WTC11 (cell line): ENCODE measurements at regions not wholly inside any gene's neighbourhood (a gene's known extent, or its start where the extent isn't known, plus 50 kb on each side); places are given as distances from the start of the nearest gene placed in this dataset.

Source experiments
- CREB1 ChIP-seq: sonication (generic); formaldehyde crosslinking; IDR thresholded peaks from 2 replicates; pipeline ENCODE4 v1.8.0; 2023; ENCODE audit warnings: mild to moderate bottlenecking, missing genetic modification reagents
- CTCF ChIP-seq: fragments of 200-600 bp; IDR thresholded peaks from 2 replicates; pipeline ENCODE4 v1.8.0; 2022; ENCODE audit warnings: antibody characterized with exemption
- MAX ChIP-seq: sonication (generic); formaldehyde crosslinking; IDR thresholded peaks from 2 replicates; pipeline ENCODE4 v1.8.0; 2022; ENCODE audit warnings: mild to moderate bottlenecking, missing genetic modification reagents
- RELA ChIP-seq: sonication (generic); formaldehyde crosslinking; IDR thresholded peaks from 2 replicates; pipeline ENCODE4 v1.8.1; 2022; ENCODE audit warnings: missing genetic modification reagents, mild to moderate bottlenecking, borderline replicate concordance
- TEAD4 ChIP-seq: sonication (generic); formaldehyde crosslinking; IDR thresholded peaks from 2 replicates; pipeline ENCODE4 v1.8.0; 2022; ENCODE audit warnings: mild to moderate bottlenecking, missing genetic modification reagents
- ZNF138 ChIP-seq: sonication (generic); formaldehyde crosslinking; conservative IDR thresholded peaks from 2 replicates; pipeline ENCODE4 v1.8.1; 2022; ENCODE audit warnings: mild to moderate bottlenecking, moderate library complexity, missing genetic modification reagents
- ZNF219 ChIP-seq: sonication (generic); formaldehyde crosslinking; IDR thresholded peaks from 2 replicates; pipeline ENCODE4 v1.8.0; 2023; ENCODE audit warnings: missing genetic modification reagents, mild to moderate bottlenecking, borderline replicate concordance
- TF ChIP-seq, protein P1 (sequence below): sonication (generic); formaldehyde crosslinking; IDR thresholded peaks from 2 replicates; pipeline ENCODE4 v1.8.1; 2023; ENCODE audit warnings: mild to moderate bottlenecking, missing genetic modification reagents, moderate library complexity
- TF ChIP-seq, protein P2 (sequence below): fragments of 250-450 bp; sonication (Bioruptor Pico); IDR thresholded peaks from 2 replicates; pipeline ENCODE4 v1.8.0; 2021; ENCODE audit warnings: mild to moderate bottlenecking

DNA sequence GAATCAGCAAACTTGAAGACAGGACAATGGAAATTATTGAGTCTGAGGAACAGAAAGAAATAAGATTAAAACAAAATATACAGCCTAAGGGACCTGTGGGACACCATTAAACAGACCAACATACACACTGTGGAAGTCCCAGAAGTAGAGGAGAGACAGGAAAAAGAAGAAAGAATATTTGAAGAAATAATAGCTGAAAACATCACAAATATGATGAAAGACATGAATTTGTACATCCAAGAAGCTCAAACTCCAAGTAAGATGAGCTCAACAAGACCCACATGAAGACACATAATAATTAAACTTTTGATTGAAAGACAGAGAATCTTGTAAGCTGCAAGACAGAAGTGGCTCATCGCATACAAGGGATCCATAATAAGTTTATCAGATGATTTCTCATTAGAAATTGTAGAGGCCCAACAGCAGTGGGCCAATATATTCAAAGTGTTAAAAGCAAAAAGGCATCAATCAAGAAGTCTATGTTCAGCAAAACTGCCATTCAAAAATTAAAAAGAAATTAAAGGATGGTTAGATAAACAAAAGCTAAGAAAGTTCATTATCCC, 311.3 kb upstream of the ADGRL2 start:
- no peak for TF ChIP-seq ZNF138 (CRISPR knock-in tag)
- TF ChIP-seq CTCF, result no peak
- no peak for TF ChIP-seq CREB1
- no peak for TF ChIP-seq RELA
- TF ChIP-seq TEAD4 (CRISPR knock-in tag), result no peak
- TF ChIP-seq, protein P1, sequence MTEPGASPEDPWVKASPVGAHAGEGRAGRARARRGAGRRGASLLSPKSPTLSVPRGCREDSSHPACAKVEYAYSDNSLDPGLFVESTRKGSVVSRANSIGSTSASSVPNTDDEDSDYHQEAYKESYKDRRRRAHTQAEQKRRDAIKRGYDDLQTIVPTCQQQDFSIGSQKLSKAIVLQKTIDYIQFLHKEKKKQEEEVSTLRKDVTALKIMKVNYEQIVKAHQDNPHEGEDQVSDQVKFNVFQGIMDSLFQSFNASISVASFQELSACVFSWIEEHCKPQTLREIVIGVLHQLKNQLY (CRISPR knock-in tag), result no peak
- TF ChIP-seq ZNF219 (CRISPR knock-in tag), result no peak
- TF ChIP-seq, protein P2, sequence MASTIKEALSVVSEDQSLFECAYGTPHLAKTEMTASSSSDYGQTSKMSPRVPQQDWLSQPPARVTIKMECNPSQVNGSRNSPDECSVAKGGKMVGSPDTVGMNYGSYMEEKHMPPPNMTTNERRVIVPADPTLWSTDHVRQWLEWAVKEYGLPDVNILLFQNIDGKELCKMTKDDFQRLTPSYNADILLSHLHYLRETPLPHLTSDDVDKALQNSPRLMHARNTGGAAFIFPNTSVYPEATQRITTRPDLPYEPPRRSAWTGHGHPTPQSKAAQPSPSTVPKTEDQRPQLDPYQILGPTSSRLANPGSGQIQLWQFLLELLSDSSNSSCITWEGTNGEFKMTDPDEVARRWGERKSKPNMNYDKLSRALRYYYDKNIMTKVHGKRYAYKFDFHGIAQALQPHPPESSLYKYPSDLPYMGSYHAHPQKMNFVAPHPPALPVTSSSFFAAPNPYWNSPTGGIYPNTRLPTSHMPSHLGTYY (CRISPR knock-in tag), result no peak
- no peak for TF ChIP-seq MAX
